WTC11 (cell line): ENCODE measurements at regions not wholly inside any gene's neighbourhood (a gene's known extent, or its start where the extent isn't known, plus 50 kb on each side); places are given as distances from the start of the nearest gene placed in this dataset.

ENCODE experiments used
- ATAC-seq: fragments of 200-7000 bp; cut with Tn5 transposase; 2 replicates; pipeline ENCODE4 v1.10.0; 2021; ENCODE audit warnings: mild to moderate bottlenecking, moderate library complexity
- CTCF ChIA-PET: fragments of 300-600 bp; sonication (Branson Sonifier 250); formaldehyde crosslinking; loops from one replicate; lab custom pipeline; 2021; ENCODE audit warnings: antibody characterized with exemption; lab: Charles Lee
- POLR2A ChIA-PET: fragments of 350-600 bp; sonication (Branson Sonifier 250); formaldehyde crosslinking; loops from one replicate; lab custom pipeline; 2021; ENCODE audit warnings: antibody characterized with exemption; lab: Charles Lee
- DNase-seq: peaks from one replicate; pipeline ENCODE4 v3.0.0; 2021; ENCODE audit warnings: low spot score
- H3K27ac Mint-ChIP-seq: 2 replicates; pipeline ENCODE4 v1.8.0; 2021; ENCODE audit warnings: mixed read lengths
- H3K27me3 Mint-ChIP-seq: 2 replicates; pipeline ENCODE4 v1.8.0; 2021; ENCODE audit warnings: low read depth, mild to moderate bottlenecking, moderate library complexity, mixed read lengths
- H3K36me3 Mint-ChIP-seq: 2 replicates; pipeline ENCODE4 v1.8.0; 2021; ENCODE audit warnings: mixed read lengths
- H3K4me1 Mint-ChIP-seq: 2 replicates; pipeline ENCODE4 v1.8.0; 2022; ENCODE audit warnings: mixed read lengths
- H3K4me3 Mint-ChIP-seq: 2 replicates; pipeline ENCODE4 v1.8.0; 2021; ENCODE audit warnings: mild to moderate bottlenecking, moderate library complexity, mixed read lengths
- H3K9me3 Mint-ChIP-seq: 2 replicates; pipeline ENCODE4 v1.8.0; 2021; ENCODE audit warnings: mixed read lengths
- ETV6 ChIP-seq: sonication (generic); formaldehyde crosslinking; IDR thresholded peaks from 2 replicates; pipeline ENCODE4 v1.8.1; 2022; ENCODE audit warnings: mild to moderate bottlenecking, missing genetic modification reagents
- FOXP1 ChIP-seq: sonication (generic); formaldehyde crosslinking; IDR thresholded peaks from 2 replicates; pipeline ENCODE4 v1.8.0; 2022; ENCODE audit warnings: missing genetic modification reagents, mild to moderate bottlenecking, moderate library complexity, borderline replicate concordance
- GRHL2 ChIP-seq: fragments of 250-450 bp; sonication (Bioruptor Pico); IDR thresholded peaks from 2 replicates; pipeline ENCODE4 v1.8.0; 2022; ENCODE audit warnings: mild to moderate bottlenecking, moderate library complexity; ENCODE audit not compliant: insufficient replicate concordance, severe bottlenecking
- GTF2I ChIP-seq: fragments of 250-450 bp; sonication (Bioruptor Pico); conservative IDR thresholded peaks from 2 replicates; pipeline ENCODE4 v1.4.0; 2021; ENCODE audit warnings: mild to moderate bottlenecking
- NR1H2 ChIP-seq: sonication (generic); formaldehyde crosslinking; IDR thresholded peaks from 2 replicates; pipeline ENCODE4 v1.9.0; 2021; ENCODE audit warnings: mild to moderate bottlenecking, moderate library complexity, missing genetic modification reagents
- RELA ChIP-seq: sonication (generic); formaldehyde crosslinking; IDR thresholded peaks from 2 replicates; pipeline ENCODE4 v1.8.1; 2022; ENCODE audit warnings: missing genetic modification reagents, mild to moderate bottlenecking, borderline replicate concordance
- RORB ChIP-seq: fragments of 250-450 bp; sonication (Bioruptor Pico); IDR thresholded peaks from 2 replicates; pipeline ENCODE4 v1.9.0; 2021; ENCODE audit warnings: mild to moderate bottlenecking
- TEAD4 ChIP-seq: sonication (generic); formaldehyde crosslinking; IDR thresholded peaks from 2 replicates; pipeline ENCODE4 v1.8.0; 2022; ENCODE audit warnings: mild to moderate bottlenecking, missing genetic modification reagents
- TP53 ChIP-seq: sonication (generic); formaldehyde crosslinking; IDR thresholded peaks from 2 replicates; pipeline ENCODE4 v1.8.1; 2023; ENCODE audit warnings: mild to moderate bottlenecking, missing genetic modification reagents
- ZNF138 ChIP-seq: sonication (generic); formaldehyde crosslinking; conservative IDR thresholded peaks from 2 replicates; pipeline ENCODE4 v1.8.1; 2022; ENCODE audit warnings: mild to moderate bottlenecking, moderate library complexity, missing genetic modification reagents
- ZNF232 ChIP-seq: sonication (generic); formaldehyde crosslinking; IDR thresholded peaks from 2 replicates; pipeline ENCODE4 v1.8.0; 2022; ENCODE audit warnings: mild to moderate bottlenecking, missing genetic modification reagents
- ZNF263 ChIP-seq: sonication (generic); formaldehyde crosslinking; IDR thresholded peaks from 2 replicates; pipeline ENCODE4 v1.8.1; 2022; ENCODE audit warnings: low read depth, mild to moderate bottlenecking, moderate library complexity, missing genetic modification reagents
- ZNF416 ChIP-seq: fragments of 250-450 bp; sonication (Bioruptor Pico); IDR thresholded peaks from 2 replicates; pipeline ENCODE4 v1.9.0; 2021; ENCODE audit warnings: mild to moderate bottlenecking, inconsistent platforms
- TF ChIP-seq, protein P1 (sequence below): sonication (generic); formaldehyde crosslinking; IDR thresholded peaks from 2 replicates; pipeline ENCODE4 v1.8.1; 2023; ENCODE audit warnings: mild to moderate bottlenecking, moderate library complexity, missing genetic modification reagents
- TF ChIP-seq, protein P2 (sequence below): fragments of 250-450 bp; sonication (Bioruptor Pico); IDR thresholded peaks from 2 replicates; pipeline ENCODE4 v1.8.0; 2021; ENCODE audit warnings: mild to moderate bottlenecking
- TF ChIP-seq, protein P3 (sequence below): fragments of 250-450 bp; sonication (Bioruptor Pico); IDR thresholded peaks from 2 replicates; pipeline ENCODE4 v1.9.0; 2021; ENCODE audit warnings: mild to moderate bottlenecking, borderline replicate concordance
- TF ChIP-seq, protein P4 (sequence below): sonication (generic); formaldehyde crosslinking; IDR thresholded peaks from 2 replicates; pipeline ENCODE4 v1.8.0; 2022; ENCODE audit warnings: mild to moderate bottlenecking, missing genetic modification reagents
- TF ChIP-seq, protein P5 (sequence below): sonication (generic); formaldehyde crosslinking; IDR thresholded peaks from 2 replicates; pipeline ENCODE4 v1.8.1; 2022; ENCODE audit warnings: missing genetic modification reagents, borderline replicate concordance
- TF ChIP-seq, protein P6 (sequence below): sonication (generic); formaldehyde crosslinking; conservative IDR thresholded peaks from 2 replicates; pipeline ENCODE4 v1.8.1; 2023; ENCODE audit warnings: mild to moderate bottlenecking, low read depth, missing genetic modification reagents, moderate library complexity
- TF ChIP-seq, protein P7 (sequence below): fragments of 200-600 bp; IDR thresholded peaks from 2 replicates; pipeline ENCODE4 v1.8.0; 2022; ENCODE audit warnings: antibody characterized with exemption

DNA sequence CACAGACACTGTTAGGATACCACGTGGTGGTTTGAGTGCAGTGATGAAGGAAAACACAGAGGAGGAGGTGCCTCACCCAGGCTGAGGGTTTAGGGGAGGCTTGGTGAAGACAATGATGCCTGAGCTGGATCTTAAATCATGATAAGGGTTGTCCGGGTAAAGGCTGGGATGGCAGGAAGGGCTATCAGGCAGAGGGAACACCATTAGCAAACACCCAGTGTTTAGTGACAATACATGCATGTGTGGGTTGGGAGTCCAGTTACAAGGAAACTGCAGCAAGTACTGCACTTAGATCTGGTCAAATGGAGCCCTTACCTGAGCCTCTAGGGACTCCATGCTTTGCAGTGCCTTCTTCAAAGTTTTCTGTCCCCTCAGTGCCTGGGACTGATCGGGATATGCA lies 79.8 kb upstream of the MBOAT2 start:
- no peak for DNase-seq
- H3K9me3 Mint-ChIP-seq = peaks cover 29% of the 10 kb centered on the region
- peaks cover 3% of the 10 kb centered on the region for H3K27me3 Mint-ChIP-seq
- POLR2A ChIA-PET = interaction anchor here (0.9 kb wide), 1 partner anchor 9 kb away, joined by 3 read pairs; no protein-coding TSS in a partner anchor
- H3K4me1 Mint-ChIP-seq = peaks cover 7% of the 10 kb centered on the region
- ATAC-seq = no peak
- TF ChIP-seq ZNF416 (CRISPR knock-in tag) = no peak
- TF ChIP-seq TEAD4 (CRISPR knock-in tag) = no peak
- TF ChIP-seq, protein P1, sequence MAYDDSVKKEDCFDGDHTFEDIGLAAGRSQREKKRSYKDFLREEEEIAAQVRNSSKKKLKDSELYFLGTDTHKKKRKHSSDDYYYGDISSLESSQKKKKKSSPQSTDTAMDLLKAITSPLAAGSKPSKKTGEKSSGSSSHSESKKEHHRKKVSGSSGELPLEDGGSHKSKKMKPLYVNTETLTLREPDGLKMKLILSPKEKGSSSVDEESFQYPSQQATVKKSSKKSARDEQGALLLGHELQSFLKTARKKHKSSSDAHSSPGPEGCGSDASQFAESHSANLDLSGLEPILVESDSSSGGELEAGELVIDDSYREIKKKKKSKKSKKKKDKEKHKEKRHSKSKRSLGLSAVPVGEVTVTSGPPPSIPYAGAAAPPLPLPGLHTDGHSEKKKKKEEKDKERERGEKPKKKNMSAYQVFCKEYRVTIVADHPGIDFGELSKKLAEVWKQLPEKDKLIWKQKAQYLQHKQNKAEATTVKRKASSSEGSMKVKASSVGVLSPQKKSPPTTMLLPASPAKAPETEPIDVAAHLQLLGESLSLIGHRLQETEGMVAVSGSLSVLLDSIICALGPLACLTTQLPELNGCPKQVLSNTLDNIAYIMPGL (CRISPR knock-in tag) = no peak
- no peak for TF ChIP-seq TP53
- no peak for TF ChIP-seq RORB (CRISPR knock-in tag)
- TF ChIP-seq FOXP1 (CRISPR knock-in tag) = no peak
- no peak for TF ChIP-seq ZNF138 (CRISPR knock-in tag)
- TF ChIP-seq RELA (CRISPR knock-in tag) = no peak
- TF ChIP-seq, protein P2, sequence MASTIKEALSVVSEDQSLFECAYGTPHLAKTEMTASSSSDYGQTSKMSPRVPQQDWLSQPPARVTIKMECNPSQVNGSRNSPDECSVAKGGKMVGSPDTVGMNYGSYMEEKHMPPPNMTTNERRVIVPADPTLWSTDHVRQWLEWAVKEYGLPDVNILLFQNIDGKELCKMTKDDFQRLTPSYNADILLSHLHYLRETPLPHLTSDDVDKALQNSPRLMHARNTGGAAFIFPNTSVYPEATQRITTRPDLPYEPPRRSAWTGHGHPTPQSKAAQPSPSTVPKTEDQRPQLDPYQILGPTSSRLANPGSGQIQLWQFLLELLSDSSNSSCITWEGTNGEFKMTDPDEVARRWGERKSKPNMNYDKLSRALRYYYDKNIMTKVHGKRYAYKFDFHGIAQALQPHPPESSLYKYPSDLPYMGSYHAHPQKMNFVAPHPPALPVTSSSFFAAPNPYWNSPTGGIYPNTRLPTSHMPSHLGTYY (CRISPR knock-in tag) = no peak
- no peak for TF ChIP-seq GRHL2 (CRISPR knock-in tag)
- TF ChIP-seq GTF2I (CRISPR knock-in tag) = no peak
- TF ChIP-seq NR1H2 (CRISPR knock-in tag) = no peak
- TF ChIP-seq, all 79 proteins: peak for 0
- H3K36me3 Mint-ChIP-seq = peaks cover 16% of the 10 kb centered on the region
- H3K4me3 Mint-ChIP-seq = no peak overlapping the region
- CTCF ChIA-PET = no interaction called here
- no peak overlapping the region for H3K27ac Mint-ChIP-seq

DNA sequence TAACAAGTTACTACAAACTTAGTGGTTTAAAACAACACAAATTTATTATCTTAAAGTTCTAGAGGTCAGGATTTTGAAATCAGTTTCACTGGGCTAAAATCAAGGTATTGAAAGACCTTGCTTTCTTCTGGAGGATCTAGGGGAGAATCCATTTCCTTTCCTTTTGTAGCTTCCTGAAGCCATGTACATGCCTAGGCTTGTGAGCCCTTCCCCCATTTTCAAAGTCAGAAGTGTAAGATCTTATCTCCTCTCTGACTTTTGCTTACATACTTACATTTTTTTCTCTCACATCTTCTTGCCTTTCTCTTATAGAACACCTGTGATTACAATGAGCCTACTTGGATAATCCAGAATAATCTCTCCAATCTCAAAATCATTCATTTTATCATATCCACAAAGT lies 78.7 kb upstream of the MBOAT2 start:
- CTCF ChIA-PET = no interaction called here
- Mint-ChIP-seq H3K4me3 (no peak overlapping the region), H3K27me3 (peaks cover 10% of the 10 kb centered on the region), H3K27ac (no peak overlapping the region), H3K36me3 (peaks cover 16% of the 10 kb centered on the region), H3K4me1 (peaks cover 5% of the 10 kb centered on the region), H3K9me3 (peaks cover 29% of the 10 kb centered on the region)
- DNase-seq (no peak), ATAC-seq (no peak)
- POLR2A ChIA-PET = no interaction called here
- TF ChIP-seq, protein P3, sequence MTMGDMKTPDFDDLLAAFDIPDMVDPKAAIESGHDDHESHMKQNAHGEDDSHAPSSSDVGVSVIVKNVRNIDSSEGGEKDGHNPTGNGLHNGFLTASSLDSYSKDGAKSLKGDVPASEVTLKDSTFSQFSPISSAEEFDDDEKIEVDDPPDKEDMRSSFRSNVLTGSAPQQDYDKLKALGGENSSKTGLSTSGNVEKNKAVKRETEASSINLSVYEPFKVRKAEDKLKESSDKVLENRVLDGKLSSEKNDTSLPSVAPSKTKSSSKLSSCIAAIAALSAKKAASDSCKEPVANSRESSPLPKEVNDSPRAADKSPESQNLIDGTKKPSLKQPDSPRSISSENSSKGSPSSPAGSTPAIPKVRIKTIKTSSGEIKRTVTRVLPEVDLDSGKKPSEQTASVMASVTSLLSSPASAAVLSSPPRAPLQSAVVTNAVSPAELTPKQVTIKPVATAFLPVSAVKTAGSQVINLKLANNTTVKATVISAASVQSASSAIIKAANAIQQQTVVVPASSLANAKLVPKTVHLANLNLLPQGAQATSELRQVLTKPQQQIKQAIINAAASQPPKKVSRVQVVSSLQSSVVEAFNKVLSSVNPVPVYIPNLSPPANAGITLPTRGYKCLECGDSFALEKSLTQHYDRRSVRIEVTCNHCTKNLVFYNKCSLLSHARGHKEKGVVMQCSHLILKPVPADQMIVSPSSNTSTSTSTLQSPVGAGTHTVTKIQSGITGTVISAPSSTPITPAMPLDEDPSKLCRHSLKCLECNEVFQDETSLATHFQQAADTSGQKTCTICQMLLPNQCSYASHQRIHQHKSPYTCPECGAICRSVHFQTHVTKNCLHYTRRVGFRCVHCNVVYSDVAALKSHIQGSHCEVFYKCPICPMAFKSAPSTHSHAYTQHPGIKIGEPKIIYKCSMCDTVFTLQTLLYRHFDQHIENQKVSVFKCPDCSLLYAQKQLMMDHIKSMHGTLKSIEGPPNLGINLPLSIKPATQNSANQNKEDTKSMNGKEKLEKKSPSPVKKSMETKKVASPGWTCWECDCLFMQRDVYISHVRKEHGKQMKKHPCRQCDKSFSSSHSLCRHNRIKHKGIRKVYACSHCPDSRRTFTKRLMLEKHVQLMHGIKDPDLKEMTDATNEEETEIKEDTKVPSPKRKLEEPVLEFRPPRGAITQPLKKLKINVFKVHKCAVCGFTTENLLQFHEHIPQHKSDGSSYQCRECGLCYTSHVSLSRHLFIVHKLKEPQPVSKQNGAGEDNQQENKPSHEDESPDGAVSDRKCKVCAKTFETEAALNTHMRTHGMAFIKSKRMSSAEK (CRISPR knock-in tag) = no peak
- TF ChIP-seq ZNF263 = no peak
- no peak for TF ChIP-seq ETV6 (CRISPR knock-in tag)
- TF ChIP-seq, protein P4, sequence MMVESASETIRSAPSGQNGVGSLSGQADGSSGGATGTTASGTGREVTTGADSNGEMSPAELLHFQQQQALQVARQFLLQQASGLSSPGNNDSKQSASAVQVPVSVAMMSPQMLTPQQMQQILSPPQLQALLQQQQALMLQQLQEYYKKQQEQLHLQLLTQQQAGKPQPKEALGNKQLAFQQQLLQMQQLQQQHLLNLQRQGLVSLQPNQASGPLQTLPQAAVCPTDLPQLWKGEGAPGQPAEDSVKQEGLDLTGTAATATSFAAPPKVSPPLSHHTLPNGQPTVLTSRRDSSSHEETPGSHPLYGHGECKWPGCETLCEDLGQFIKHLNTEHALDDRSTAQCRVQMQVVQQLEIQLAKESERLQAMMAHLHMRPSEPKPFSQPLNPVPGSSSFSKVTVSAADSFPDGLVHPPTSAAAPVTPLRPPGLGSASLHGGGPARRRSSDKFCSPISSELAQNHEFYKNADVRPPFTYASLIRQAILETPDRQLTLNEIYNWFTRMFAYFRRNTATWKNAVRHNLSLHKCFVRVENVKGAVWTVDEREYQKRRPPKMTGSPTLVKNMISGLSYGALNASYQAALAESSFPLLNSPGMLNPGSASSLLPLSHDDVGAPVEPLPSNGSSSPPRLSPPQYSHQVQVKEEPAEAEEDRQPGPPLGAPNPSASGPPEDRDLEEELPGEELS = no peak
- TF ChIP-seq ZNF416 (CRISPR knock-in tag) = no peak
- TF ChIP-seq, protein P5, sequence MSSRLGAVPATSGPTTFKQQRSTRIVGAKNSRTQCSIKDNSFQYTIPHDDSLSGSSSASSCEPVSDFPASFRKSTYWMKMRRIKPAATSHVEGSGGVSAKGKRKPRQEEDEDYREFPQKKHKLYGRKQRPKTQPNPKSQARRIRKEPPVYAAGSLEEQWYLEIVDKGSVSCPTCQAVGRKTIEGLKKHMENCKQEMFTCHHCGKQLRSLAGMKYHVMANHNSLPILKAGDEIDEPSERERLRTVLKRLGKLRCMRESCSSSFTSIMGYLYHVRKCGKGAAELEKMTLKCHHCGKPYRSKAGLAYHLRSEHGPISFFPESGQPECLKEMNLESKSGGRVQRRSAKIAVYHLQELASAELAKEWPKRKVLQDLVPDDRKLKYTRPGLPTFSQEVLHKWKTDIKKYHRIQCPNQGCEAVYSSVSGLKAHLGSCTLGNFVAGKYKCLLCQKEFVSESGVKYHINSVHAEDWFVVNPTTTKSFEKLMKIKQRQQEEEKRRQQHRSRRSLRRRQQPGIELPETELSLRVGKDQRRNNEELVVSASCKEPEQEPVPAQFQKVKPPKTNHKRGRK (CRISPR knock-in tag) = no peak
- TF ChIP-seq, protein P6, sequence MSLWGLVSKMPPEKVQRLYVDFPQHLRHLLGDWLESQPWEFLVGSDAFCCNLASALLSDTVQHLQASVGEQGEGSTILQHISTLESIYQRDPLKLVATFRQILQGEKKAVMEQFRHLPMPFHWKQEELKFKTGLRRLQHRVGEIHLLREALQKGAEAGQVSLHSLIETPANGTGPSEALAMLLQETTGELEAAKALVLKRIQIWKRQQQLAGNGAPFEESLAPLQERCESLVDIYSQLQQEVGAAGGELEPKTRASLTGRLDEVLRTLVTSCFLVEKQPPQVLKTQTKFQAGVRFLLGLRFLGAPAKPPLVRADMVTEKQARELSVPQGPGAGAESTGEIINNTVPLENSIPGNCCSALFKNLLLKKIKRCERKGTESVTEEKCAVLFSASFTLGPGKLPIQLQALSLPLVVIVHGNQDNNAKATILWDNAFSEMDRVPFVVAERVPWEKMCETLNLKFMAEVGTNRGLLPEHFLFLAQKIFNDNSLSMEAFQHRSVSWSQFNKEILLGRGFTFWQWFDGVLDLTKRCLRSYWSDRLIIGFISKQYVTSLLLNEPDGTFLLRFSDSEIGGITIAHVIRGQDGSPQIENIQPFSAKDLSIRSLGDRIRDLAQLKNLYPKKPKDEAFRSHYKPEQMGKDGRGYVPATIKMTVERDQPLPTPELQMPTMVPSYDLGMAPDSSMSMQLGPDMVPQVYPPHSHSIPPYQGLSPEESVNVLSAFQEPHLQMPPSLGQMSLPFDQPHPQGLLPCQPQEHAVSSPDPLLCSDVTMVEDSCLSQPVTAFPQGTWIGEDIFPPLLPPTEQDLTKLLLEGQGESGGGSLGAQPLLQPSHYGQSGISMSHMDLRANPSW (CRISPR knock-in tag) = no peak
- TF ChIP-seq, protein P7, sequence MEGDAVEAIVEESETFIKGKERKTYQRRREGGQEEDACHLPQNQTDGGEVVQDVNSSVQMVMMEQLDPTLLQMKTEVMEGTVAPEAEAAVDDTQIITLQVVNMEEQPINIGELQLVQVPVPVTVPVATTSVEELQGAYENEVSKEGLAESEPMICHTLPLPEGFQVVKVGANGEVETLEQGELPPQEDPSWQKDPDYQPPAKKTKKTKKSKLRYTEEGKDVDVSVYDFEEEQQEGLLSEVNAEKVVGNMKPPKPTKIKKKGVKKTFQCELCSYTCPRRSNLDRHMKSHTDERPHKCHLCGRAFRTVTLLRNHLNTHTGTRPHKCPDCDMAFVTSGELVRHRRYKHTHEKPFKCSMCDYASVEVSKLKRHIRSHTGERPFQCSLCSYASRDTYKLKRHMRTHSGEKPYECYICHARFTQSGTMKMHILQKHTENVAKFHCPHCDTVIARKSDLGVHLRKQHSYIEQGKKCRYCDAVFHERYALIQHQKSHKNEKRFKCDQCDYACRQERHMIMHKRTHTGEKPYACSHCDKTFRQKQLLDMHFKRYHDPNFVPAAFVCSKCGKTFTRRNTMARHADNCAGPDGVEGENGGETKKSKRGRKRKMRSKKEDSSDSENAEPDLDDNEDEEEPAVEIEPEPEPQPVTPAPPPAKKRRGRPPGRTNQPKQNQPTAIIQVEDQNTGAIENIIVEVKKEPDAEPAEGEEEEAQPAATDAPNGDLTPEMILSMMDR = no peak
- TF ChIP-seq ZNF232 (CRISPR knock-in tag) = no peak
